Activated CD8-positive, alpha-beta memory T cell treated with anti-CD3 and anti-CD28 coated beads for 48 hours (primary cell): ENCODE measurements at regions not wholly inside any gene's neighbourhood (a gene's known extent, or its start where the extent isn't known, plus 50 kb on each side); places are given as distances from the start of the nearest gene placed in this dataset.
"Not testable (repeated sequence)": the region's sequence is repeated elsewhere in the genome, so short reads cannot be mapped to it uniquely, and the experiment has no call there.

ENCODE experiments used
- DNase-seq, 3 experiments: peaks; one replicate each; pipeline ENCODE4 v3.0.0-alpha.2; 2020; ENCODE audit warnings: low read depth in 2 of 3, low spot score in 2 of 3

DNA sequence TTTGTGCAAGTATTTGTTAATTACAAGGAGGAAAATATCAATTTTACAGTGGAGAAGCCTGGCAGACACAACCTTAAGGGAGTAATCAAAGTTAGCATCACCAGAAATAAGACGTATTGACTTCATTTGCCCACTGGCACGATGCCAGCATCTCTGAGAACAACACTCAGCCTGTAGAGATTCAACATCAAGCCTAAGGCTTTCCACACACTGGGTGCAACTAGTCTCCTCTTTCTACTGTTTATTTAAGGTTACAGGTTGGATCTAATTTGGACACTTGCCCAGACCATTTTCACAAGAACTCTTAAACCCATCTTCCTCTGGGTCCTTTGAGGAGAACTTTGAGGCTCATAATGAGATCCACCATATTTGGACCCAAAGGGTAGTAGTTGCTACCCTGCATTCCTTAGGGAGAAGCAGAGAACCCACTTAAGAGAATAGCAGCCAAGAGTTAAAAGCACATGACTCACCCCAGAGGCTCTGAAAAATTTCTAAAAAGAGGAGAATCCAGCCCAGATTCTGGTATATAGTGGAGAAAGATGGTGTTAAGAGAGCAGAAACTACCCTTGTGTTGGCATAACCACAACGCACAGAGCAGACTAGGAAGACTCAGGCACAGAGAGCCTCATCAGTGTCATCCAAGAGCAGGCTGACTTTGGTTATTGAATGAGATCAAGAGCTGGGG, 97.3 kb downstream of the CCDC71L start:
- no peak for DNase-seq

DNA sequence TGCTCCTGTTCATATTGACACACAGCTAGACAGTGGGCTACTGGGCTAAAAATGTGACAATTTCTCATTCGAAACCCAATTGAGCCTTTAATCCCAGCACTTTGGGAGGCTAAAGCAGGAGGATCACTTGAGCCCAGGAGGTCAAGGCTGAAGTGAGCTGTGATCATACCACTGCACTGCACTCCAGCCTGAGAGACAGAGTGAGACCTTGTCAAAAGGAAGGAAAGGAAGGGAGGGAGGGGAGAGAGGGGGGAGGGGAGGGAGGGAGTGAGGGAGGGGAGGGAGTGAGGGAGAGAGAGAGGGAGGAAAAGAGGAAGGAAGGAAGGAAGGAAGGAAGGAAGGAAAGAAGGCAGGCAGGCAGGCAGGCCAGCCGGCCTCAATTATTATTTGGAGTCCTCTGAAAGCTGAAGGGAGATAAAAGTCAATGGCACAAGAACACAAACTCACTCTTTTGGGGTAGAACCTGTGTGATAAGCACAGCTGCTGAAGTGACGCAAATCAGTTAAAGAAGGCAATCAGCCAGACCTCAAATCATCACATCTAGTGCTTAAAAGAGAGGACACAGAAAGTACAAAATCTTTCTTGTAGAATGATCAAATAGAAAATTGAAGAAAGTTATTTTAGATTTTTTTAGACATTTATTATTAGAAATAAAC, 98.1 kb downstream of the CCDC71L start:
- no peak for DNase-seq

DNA sequence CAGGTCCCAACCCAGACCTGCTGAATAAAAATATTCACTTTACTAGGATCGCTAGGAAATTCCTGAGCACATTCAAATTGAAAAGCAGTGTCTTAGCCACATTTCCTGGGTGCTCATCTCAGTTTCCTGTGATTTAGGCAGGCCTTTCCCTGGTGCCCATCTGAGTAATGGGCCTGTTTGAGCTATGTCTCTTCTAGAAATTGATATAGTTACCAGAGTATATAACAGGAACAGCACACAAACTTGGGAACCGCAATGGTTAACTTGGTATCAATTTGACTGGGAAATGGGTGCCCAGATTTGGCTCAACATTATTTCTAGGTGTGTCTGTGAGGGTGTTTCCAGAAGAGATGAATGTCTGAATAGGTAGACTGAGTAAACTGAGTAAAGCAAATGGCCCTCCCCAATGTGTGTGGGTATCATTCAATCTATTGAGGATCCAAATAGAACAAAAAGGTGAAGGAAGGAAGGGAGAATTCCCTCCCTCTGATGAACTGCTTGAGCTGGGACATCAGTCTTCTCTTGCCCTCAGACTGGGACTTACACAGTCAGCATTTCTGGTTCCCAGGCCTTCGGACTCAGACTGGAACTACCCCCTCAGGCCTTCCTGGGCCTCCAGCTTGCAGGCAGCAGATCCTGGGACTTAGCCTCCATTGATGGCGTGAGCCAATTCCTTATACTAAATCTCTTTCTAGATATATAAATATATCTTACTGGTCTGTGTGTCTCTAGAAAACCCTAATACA, 99.1 kb downstream of the CCDC71L start:
- DNase-seq: no peak

- no peak for DNase-seq
Observed at GRCh38 chr7:106561151-106561550, 99.8 kb downstream of the CCDC71L start.

DNA sequence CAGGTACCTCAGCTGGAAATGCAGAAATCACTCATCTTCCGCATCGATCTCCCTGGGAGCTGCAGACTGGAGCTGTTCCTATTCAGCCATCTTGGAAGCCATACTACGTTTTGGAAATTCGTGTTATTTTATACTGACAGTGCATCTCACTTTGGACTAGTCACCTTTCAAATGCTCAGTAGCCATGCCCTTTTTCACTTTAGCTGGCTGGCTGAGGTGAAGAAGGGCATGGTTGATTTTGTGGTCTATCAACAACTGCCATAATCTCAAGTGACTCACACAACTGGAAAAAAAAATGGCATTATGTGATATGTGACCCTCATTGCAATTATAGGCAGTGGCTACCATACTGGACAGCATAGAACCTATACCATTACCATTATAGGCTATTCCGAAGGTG, 100.5 kb downstream of the CCDC71L start:
- no peak for DNase-seq

GRCh38 chr7:106556244-106556643, 104.7 kb downstream of the CCDC71L start:
- DNase-seq: not testable (repeated sequence)

GRCh38 chr7:106554623-106555022, 106.3 kb downstream of the CCDC71L start:
- DNase-seq: not testable (repeated sequence)

GRCh38 chr7:106553446-106553836, 107.5 kb downstream of the CCDC71L start:
- DNase-seq: no peak

GRCh38 chr7:106552645-106553445, 108.1 kb downstream of the CCDC71L start:
- DNase-seq: no peak

- DNase-seq: no peak
Observed at GRCh38 chr7:106551936-106552335, 109.0 kb downstream of the CCDC71L start.

DNA sequence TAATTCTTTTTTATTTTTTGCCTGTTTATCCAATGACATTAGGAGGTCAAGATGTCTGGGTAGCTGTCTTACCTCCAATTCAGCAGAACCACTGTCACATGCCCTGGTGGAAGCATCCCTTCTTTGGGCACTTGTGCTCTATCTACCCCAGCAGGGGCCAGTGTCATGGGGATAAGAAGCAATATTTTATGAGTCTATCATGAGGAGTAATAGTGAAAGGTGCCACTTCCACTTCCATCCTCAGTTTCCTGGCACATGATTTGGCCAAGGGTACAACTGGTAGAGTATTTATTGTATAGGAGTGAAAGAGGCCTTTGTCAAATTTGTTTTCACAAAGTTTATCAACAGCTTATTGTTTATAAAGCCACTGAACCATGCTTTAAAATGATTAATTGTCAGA, 112.5 kb downstream of the CCDC71L start:
- no peak for DNase-seq

- DNase-seq: no peak
Observed at GRCh38 chr7:106545275-106545674, 115.7 kb downstream of the CCDC71L start.

GRCh38 chr7:106543221-106543757, 117.7 kb downstream of the CCDC71L start:
- no peak for DNase-seq

GRCh38 chr7:106542550-106543220, 118.3 kb downstream of the CCDC71L start:
- DNase-seq: no peak

GRCh38 chr7:106538638-106539037, 122.3 kb downstream of the CCDC71L start:
- DNase-seq: no peak

DNA sequence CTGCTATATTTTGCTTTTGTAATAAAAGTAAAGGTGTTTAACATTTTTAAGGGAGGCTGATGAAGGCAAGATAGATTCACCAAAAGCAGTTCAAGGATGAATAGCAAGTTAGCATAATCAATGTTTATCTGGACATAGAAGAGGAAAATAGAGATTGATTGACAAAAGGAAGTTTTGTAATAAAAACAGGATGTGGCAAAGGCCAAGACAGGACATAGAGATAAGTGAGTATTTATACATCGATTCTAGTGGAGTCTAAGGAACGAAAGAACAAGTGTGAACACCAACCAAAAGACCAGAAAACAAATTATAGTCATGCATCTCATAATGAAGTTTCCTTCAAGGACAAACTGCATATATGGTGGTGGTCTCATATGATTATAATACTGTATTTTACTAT, 123.8 kb downstream of the CCDC71L start:
- no peak for DNase-seq

DNA sequence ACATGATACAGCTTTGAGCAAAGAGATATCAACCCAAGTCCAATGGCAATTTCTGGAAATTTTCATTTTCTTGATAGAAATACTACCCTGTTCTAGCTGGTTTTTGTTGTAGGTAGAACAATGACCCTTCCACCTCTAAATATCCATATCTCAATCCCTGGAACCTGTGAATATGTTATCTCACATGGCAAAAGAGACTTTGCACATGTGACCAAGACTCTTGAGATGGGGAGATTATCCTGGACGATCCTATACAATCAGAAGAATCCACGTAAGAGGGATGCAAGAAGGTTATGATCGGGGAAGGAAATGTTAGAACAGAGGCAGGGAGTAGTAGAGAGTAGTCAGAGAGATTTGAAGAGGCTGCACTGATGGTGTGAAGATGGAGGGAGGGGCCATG, 124.9 kb downstream of the CCDC71L start:
- DNase-seq: no peak

DNA sequence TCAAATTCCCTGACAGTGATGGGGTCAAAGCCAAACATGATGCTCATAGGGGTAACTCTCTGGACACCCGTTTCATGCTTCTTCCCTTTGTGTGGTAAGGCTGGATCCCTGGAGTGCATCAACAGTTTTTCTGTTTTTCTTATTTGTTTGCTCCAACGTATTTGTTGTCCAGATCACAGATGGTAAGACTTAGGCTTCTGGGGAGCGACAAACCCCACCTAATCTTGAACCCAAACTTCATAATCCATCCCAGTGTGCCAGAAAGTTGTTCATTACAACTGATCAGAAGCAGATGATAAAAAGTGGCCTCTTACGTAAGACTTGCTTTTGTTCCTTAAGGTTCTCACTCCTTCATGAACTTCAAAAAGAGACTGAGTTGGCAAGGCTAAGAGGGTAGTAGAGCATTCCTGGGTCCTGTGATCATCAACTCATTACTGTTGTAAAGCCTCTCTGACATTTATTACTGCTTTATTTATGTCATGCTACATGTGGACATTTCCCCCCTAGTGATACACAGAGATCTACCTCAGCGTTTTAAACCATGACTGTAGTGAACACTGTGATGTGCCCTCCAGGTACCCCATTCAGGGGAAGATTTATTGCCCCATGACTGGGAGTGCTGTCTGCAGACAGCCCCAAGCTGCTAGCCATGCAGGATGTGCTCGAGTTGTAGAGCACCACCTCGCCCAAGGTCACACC, 125.6 kb downstream of the CCDC71L start:
- DNase-seq: no peak

DNA sequence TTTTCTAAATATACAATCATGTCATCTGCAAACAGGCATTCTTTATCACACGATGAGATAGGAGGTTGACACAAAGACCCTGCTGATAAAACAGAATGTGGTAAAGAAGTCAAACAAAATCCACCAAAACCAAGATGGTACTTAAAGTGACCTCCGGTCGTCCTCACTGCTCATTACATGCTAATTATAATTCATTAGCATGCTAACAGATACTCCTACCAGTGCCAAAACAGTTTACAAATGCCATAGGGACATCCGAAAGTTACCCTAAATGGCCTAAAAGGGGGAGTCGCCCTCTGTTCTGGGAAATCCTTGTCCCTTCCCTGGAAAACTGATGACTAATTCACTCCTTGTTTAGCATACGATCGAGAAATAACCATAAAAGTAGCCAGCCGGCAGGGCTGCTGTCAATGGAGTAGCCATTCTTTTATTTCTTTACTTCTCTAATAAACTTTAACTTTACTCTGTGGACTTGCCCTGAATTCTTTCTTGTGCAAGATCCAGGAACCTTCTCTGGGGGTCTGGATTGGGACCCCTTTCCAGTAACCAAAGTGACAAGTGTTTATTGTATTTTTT, 126.6 kb downstream of the CCDC71L start:
- no peak for DNase-seq

- not testable (repeated sequence) for DNase-seq
Observed at GRCh38 chr7:106530183-106530582, 130.8 kb downstream of the CCDC71L start.
